GM23338 (cell line): ENCODE measurements at regions not wholly inside any gene's neighbourhood (a gene's known extent, or its start where the extent isn't known, plus 50 kb on each side); places are given as distances from the start of the nearest gene placed in this dataset.

Experiments used
- ATAC-seq: fragments of 200-7000 bp; cut with Tn5 transposase; 3 replicates; pipeline ENCODE4 v1.9.1; 2020
- DNase-seq: peaks from one replicate; pipeline ENCODE4 v3.0.0-alpha.2; 2015; ENCODE audit warnings: low spot score
- H2AFZ ChIP-seq: fragments of 200-600 bp; sonication (generic); 2 replicates; pipeline ENCODE4 v1.8.0; 2016; ENCODE audit warnings: antibody characterized with exemption, mild to moderate bottlenecking, moderate library complexity
- H3F3A ChIP-seq: fragments of 200-600 bp; sonication (generic); replicated peaks from 2 replicates; pipeline ENCODE4 v1.8.0; 2017; ENCODE audit warnings: antibody characterized with exemption, mixed run types, low read depth
- H3K27ac ChIP-seq: fragments of 200-600 bp; sonication (generic); 2 replicates; pipeline ENCODE4 v1.6.1; 2016; ENCODE audit warnings: low read depth
- H3K27me3 ChIP-seq: fragments of 200-600 bp; sonication (generic); 2 replicates; pipeline ENCODE4 v1.8.0; 2016; ENCODE audit warnings: mild to moderate bottlenecking, mixed run types, moderate library complexity; ENCODE audit not compliant: insufficient read depth
- H3K36me3 ChIP-seq: fragments of 200-600 bp; sonication (generic); 2 replicates; pipeline ENCODE4 v1.8.0; 2016; ENCODE audit warnings: mild to moderate bottlenecking; ENCODE audit not compliant: insufficient read depth
- H3K4me1 ChIP-seq: fragments of 200-600 bp; sonication (generic); 2 replicates; pipeline ENCODE4 v1.8.0; 2016; ENCODE audit warnings: mild to moderate bottlenecking, moderate library complexity; ENCODE audit not compliant: insufficient read depth
- H3K4me2 ChIP-seq: fragments of 200-600 bp; sonication (generic); 2 replicates; pipeline ENCODE4 v1.7.1; 2017; ENCODE audit warnings: mixed run types
- H3K4me3 ChIP-seq: fragments of 200-600 bp; sonication (generic); 2 replicates; pipeline ENCODE4 v1.6.1; 2016; ENCODE audit warnings: mixed run types
- H3K79me2 ChIP-seq: fragments of 200-600 bp; sonication (generic); replicated peaks from 2 replicates; pipeline ENCODE4 v1.8.0; 2017; ENCODE audit warnings: mild to moderate bottlenecking; ENCODE audit not compliant: insufficient read depth
- H3K9me2 ChIP-seq: fragments of 200-600 bp; sonication (generic); 2 replicates; pipeline ENCODE4 v1.8.0; 2017; ENCODE audit not compliant: insufficient read depth
- H4K20me1 ChIP-seq: fragments of 200-600 bp; sonication (generic); replicated peaks from 2 replicates; pipeline ENCODE4 v1.8.0; 2017; ENCODE audit warnings: mild to moderate bottlenecking; ENCODE audit not compliant: insufficient read depth
- H3K27ac Mint-ChIP-seq: 2 replicates; pipeline ENCODE4 v1.8.0; 2020; ENCODE audit warnings: inconsistent platforms, mild to moderate bottlenecking, moderate library complexity, mixed read lengths
- H3K27me3 Mint-ChIP-seq: 3 replicates; pipeline ENCODE4 v1.8.0; 2022; ENCODE audit warnings: low read depth, mild to moderate bottlenecking, moderate library complexity, mixed read lengths, inconsistent platforms; ENCODE audit not compliant: insufficient read depth, poor library complexity
- H3K36me3 Mint-ChIP-seq: 3 replicates; pipeline ENCODE4 v1.8.0; 2021; ENCODE audit warnings: low read depth, mild to moderate bottlenecking, inconsistent platforms, moderate library complexity, mixed read lengths
- H3K4me1 Mint-ChIP-seq: 3 replicates; pipeline ENCODE4 v1.8.0; 2020; ENCODE audit warnings: mild to moderate bottlenecking, inconsistent platforms, mixed read lengths
- H3K4me3 Mint-ChIP-seq: 3 replicates; pipeline ENCODE4 v1.8.0; 2021; ENCODE audit warnings: moderate library complexity, mild to moderate bottlenecking, inconsistent platforms, mixed read lengths
- H3K9me3 Mint-ChIP-seq: 3 replicates; pipeline ENCODE4 v1.8.0; 2020; ENCODE audit warnings: moderate library complexity, mild to moderate bottlenecking, inconsistent platforms, mixed read lengths
- CREB1 ChIP-seq: fragments of 250-450 bp; sonication (Bioruptor Pico); IDR thresholded peaks from 2 replicates; pipeline ENCODE4 v1.5.0; 2020; ENCODE audit warnings: low read depth, mild to moderate bottlenecking, moderate library complexity
- EZH2 ChIP-seq: fragments of 200-600 bp; sonication (generic); IDR thresholded peaks from one replicate; pipeline ENCODE4 v1.8.0; 2017; ENCODE audit warnings: antibody characterized with exemption, mild to moderate bottlenecking, low read depth; ENCODE audit not compliant: unreplicated experiment
- EZH2phosphoT487 ChIP-seq: fragments of 200-600 bp; sonication (generic); IDR thresholded peaks from one replicate; pipeline ENCODE4 v1.8.1; 2018; ENCODE audit warnings: antibody characterized with exemption; ENCODE audit not compliant: unreplicated experiment
- NANOG ChIP-seq: IDR thresholded peaks from 2 replicates; pipeline ENCODE4 v1.6.1; 2016; ENCODE audit warnings: antibody characterized with exemption, borderline replicate concordance
- STAT1 ChIP-seq: IDR thresholded peaks from one replicate; pipeline ENCODE4 v1.6.1; 2016; ENCODE audit warnings: antibody characterized with exemption; ENCODE audit not compliant: unreplicated experiment
- ZNF114 ChIP-seq: fragments of 250-450 bp; sonication (Bioruptor Pico); IDR thresholded peaks from 2 replicates; pipeline ENCODE4 v1.5.0; 2020; ENCODE audit warnings: mild to moderate bottlenecking, moderate library complexity
- TF ChIP-seq, protein P1 (sequence below), 2 experiments: fragments of 200-600 bp in 1 of 2; sonication (generic) in 1 of 2; conservative IDR thresholded peaks; 2 replicates each; pipeline versions ENCODE4 v1.5.1 to v1.6.1; 2016 to 2017; ENCODE audit warnings: antibody characterized with exemption in 2 of 2, low read depth in 2 of 2, mild to moderate bottlenecking in 2 of 2, moderate library complexity in 1 of 2

DNA sequence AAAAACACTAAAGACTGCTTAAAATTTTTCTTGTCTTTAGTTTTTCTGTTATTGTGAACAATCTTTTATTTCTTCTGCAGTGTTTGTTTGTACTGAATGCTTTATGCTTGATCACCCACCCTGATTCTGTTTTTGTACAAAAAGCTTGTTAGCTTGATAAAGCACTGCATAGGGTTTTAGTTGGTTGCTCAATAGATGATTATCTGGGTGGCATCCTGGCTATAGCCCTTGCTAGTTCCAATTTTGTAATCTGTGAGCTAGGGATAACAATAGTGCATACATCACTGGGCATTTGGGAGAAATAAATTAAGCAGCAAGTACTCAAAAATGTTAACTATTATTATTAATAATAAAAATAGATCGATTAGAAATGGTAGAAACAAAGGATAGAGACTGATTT is 102.3 kb downstream of the ZPLD1 start:
- Histone ChIP-seq H2AFZ (no peak overlapping the region), H3K4me1 (no peaks in the 10 kb centered on the region), H3F3A (no peaks in the 10 kb centered on the region), H4K20me1 (no peaks in the 10 kb centered on the region), H3K27me3 (no peaks in the 10 kb centered on the region), H3K36me3 (no peaks in the 10 kb centered on the region), H3K9me2 (no peaks in the 10 kb centered on the region), H3K4me2 (no peak overlapping the region), H3K27ac (no peak overlapping the region), H3K79me2 (no peaks in the 10 kb centered on the region), H3K4me3 (no peak overlapping the region)
- no peaks in the 10 kb centered on the region for H3K27me3 Mint-ChIP-seq
- DNase-seq: no peak
- no peak overlapping the region for H3K27ac Mint-ChIP-seq
- no peaks in the 10 kb centered on the region for H3K9me3 Mint-ChIP-seq
- no peak for ATAC-seq
- no peaks in the 10 kb centered on the region for H3K36me3 Mint-ChIP-seq
- no peak for TF ChIP-seq CREB1
- TF ChIP-seq STAT1: no peak
- no peak for TF ChIP-seq NANOG
- no peak for TF ChIP-seq EZH2
- TF ChIP-seq ZNF114 (CRISPR knock-in tag): no peak
- no peaks in the 10 kb centered on the region for H3K4me1 Mint-ChIP-seq
- no peak overlapping the region for H3K4me3 Mint-ChIP-seq

DNA sequence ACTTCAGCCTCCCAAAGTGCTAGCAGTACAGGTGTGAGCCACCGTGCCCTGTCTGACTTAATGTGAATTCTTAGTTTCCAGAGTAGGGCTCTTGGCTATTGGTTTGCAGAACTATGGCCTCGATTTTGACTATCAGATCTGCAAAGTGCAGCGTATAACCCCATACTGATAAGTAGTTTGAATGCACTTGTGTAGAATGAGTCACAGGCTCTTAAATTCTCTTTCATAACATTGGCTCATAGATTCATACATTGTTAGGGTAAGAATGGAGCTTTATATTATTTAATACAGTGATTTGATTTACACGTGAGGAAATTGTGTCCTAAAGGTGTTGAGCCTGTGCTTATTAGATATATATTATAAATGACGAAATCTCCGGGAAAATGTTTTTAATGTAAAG is 109.9 kb downstream of the ZPLD1 start:
- TF ChIP-seq STAT1: no peak
- TF ChIP-seq, protein P1, sequence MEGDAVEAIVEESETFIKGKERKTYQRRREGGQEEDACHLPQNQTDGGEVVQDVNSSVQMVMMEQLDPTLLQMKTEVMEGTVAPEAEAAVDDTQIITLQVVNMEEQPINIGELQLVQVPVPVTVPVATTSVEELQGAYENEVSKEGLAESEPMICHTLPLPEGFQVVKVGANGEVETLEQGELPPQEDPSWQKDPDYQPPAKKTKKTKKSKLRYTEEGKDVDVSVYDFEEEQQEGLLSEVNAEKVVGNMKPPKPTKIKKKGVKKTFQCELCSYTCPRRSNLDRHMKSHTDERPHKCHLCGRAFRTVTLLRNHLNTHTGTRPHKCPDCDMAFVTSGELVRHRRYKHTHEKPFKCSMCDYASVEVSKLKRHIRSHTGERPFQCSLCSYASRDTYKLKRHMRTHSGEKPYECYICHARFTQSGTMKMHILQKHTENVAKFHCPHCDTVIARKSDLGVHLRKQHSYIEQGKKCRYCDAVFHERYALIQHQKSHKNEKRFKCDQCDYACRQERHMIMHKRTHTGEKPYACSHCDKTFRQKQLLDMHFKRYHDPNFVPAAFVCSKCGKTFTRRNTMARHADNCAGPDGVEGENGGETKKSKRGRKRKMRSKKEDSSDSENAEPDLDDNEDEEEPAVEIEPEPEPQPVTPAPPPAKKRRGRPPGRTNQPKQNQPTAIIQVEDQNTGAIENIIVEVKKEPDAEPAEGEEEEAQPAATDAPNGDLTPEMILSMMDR (conservative IDR thresholded peaks at IDR 0.05; ENCODE audit: low read depth in 2 of 2): no peak
- no peak overlapping the region for H3K4me3 Mint-ChIP-seq
- H3K36me3 Mint-ChIP-seq: no peaks in the 10 kb centered on the region

DNA sequence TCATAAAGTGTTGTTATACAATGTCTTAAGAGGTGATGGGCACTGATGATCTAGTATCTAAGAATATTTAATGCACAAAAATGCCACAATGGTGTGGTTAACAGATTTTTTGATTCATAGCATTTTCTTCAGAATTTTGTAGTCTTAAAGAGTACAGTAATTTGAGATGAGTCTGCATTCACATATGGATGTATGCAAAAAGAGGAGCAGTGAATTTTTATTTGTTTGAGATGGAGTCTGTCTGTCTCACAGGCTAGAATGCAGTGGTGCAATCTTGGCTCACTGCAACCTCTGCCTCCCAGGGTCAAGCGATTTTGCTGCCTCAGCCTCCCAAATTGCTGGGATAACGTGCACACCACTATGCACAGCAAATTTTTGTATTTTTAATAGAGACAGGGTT is 110.5 kb downstream of the ZPLD1 start:
- Histone ChIP-seq H3F3A (no peaks in the 10 kb centered on the region), H3K27me3 (no peaks in the 10 kb centered on the region), H2AFZ (no peak overlapping the region), H3K4me1 (peaks cover 1% of the 10 kb centered on the region; the same call in 1 of the 2 replicates), H3K27ac (no peak overlapping the region), H3K4me3 (no peak overlapping the region), H4K20me1 (no peaks in the 10 kb centered on the region), H3K9me2 (no peaks in the 10 kb centered on the region), H3K79me2 (no peaks in the 10 kb centered on the region), H3K4me2 (no peak overlapping the region), H3K36me3 (no peaks in the 10 kb centered on the region)
- ATAC-seq (no peak), DNase-seq (no peak)
- no peak for TF ChIP-seq ZNF114 (CRISPR knock-in tag)
- no peak for TF ChIP-seq NANOG
- no peak for TF ChIP-seq CREB1
- no peak for TF ChIP-seq EZH2phosphoT487
- no peak overlapping the region for H3K4me3 Mint-ChIP-seq
- H3K27me3 Mint-ChIP-seq: no peaks in the 10 kb centered on the region
- H3K9me3 Mint-ChIP-seq: no peaks in the 10 kb centered on the region
- H3K27ac Mint-ChIP-seq: no peak overlapping the region
- H3K36me3 Mint-ChIP-seq: no peaks in the 10 kb centered on the region
- peaks cover 2% of the 10 kb centered on the region; the same call in 2 of the 3 replicates for H3K4me1 Mint-ChIP-seq

More for the DNA sequence above, 109.9 kb downstream of the ZPLD1 start:
- Histone ChIP-seq H3F3A (no peaks in the 10 kb centered on the region), H3K4me3 (no peak overlapping the region), H3K4me2 (no peak overlapping the region), H3K27ac (no peak overlapping the region), H3K36me3 (no peaks in the 10 kb centered on the region), H2AFZ (no peak overlapping the region), H4K20me1 (no peaks in the 10 kb centered on the region), H3K27me3 (no peaks in the 10 kb centered on the region), H3K9me2 (no peaks in the 10 kb centered on the region), H3K4me1 (no peaks in the 10 kb centered on the region), H3K79me2 (no peaks in the 10 kb centered on the region)
- H3K4me1 Mint-ChIP-seq: peaks cover 2% of the 10 kb centered on the region; the same call in 1 of the 3 replicates
- ATAC-seq: no peak
- DNase-seq: no peak
- no peaks in the 10 kb centered on the region for H3K9me3 Mint-ChIP-seq
- no peak overlapping the region for H3K27ac Mint-ChIP-seq
- no peaks in the 10 kb centered on the region for H3K27me3 Mint-ChIP-seq
